ENCODE measurements at regions not wholly inside any gene's neighbourhood (a gene's known extent, or its start where the extent isn't known, plus 50 kb on each side); places are given as distances from the start of the nearest gene placed in this dataset.
"Not testable (repeated sequence)": the region's sequence is repeated elsewhere in the genome, so short reads cannot be mapped to it uniquely, and the experiment has no call there.

GRCh38 chr7:101679653-101680173, 50.6 kb upstream of the MYL10 start:
- not testable (repeated sequence) for H3K9me3 ChIP-seq (ENCODE audit: control insufficient read depth in 2 of 2, insufficient read depth in 1 of 2, low read depth in 1 of 2, low read length in 1 of 2); H3K36me3 ChIP-seq (ENCODE audit: control insufficient read depth in 2 of 2, insufficient read depth in 2 of 2, low read length in 1 of 2); H3K27me3 ChIP-seq (ENCODE audit: control insufficient read depth in 1 of 2, insufficient read depth in 2 of 2, low read length in 2 of 2); H3K27ac ChIP-seq (ENCODE audit: low read depth in 2 of 2, low read length in 1 of 2); H3K4me1 ChIP-seq (ENCODE audit: control insufficient read depth in 2 of 2, insufficient read depth in 2 of 2, low read length in 1 of 2); H3K4me3 ChIP-seq (ENCODE audit: low read depth in 1 of 2, low read length in 2 of 2)
- WGBS, 2 donors: 90 to 92% methylated on average over 10 of the region's 10 CpGs

GRCh38 chr7:101680406-101681145, 51.5 kb upstream of the MYL10 start:
- no peak overlapping the region for H3K4me3 ChIP-seq (ENCODE audit: low read depth in 1 of 2, low read length in 2 of 2)
- H3K27me3 ChIP-seq (ENCODE audit: control insufficient read depth in 1 of 2, insufficient read depth in 2 of 2, low read length in 2 of 2): no peaks in the 10 kb centered on the region
- no peaks in the 10 kb centered on the region for H3K9me3 ChIP-seq (ENCODE audit: control insufficient read depth in 2 of 2, insufficient read depth in 1 of 2, low read depth in 1 of 2, low read length in 1 of 2)
- H3K36me3 ChIP-seq (ENCODE audit: control insufficient read depth in 2 of 2, insufficient read depth in 2 of 2, low read length in 1 of 2): no peaks in the 10 kb centered on the region
- peaks cover 0 to 9% of the 10 kb centered on the region in 2 donors for H3K4me1 ChIP-seq (ENCODE audit: control insufficient read depth in 2 of 2, insufficient read depth in 2 of 2, low read length in 1 of 2)
- WGBS, 2 donors: 65 to 71% methylated on average over 22 of the region's 22 CpGs
- no peak overlapping the region for H3K27ac ChIP-seq (ENCODE audit: low read depth in 2 of 2, low read length in 1 of 2)

GRCh38 chr7:101681170-101682007, 52.3 kb upstream of the MYL10 start:
- Histone ChIP-seq H3K4me1 (ENCODE audit: control insufficient read depth in 2 of 2, insufficient read depth in 2 of 2, low read length in 1 of 2) (peaks cover 0 to 9% of the 10 kb centered on the region in 2 donors), H3K9me3 (ENCODE audit: control insufficient read depth in 2 of 2, insufficient read depth in 1 of 2, low read depth in 1 of 2, low read length in 1 of 2) (no peaks in the 10 kb centered on the region), H3K4me3 (ENCODE audit: low read depth in 1 of 2, low read length in 2 of 2) (no peak overlapping the region), H3K27me3 (ENCODE audit: control insufficient read depth in 1 of 2, insufficient read depth in 2 of 2, low read length in 2 of 2) (no peaks in the 10 kb centered on the region), H3K36me3 (ENCODE audit: control insufficient read depth in 2 of 2, insufficient read depth in 2 of 2, low read length in 1 of 2) (no peaks in the 10 kb centered on the region), H3K27ac (ENCODE audit: low read depth in 2 of 2, low read length in 1 of 2) (no peak overlapping the region)
- WGBS, 2 donors: 20 to 21% methylated on average over 14 of the region's 14 CpGs

- WGBS, 2 donors: 73 to 79% methylated on average over 5 of the region's 5 CpGs
- Histone ChIP-seq H3K4me3 (ENCODE audit: low read depth in 1 of 2, low read length in 2 of 2) (no peak overlapping the region), H3K27me3 (ENCODE audit: control insufficient read depth in 1 of 2, insufficient read depth in 2 of 2, low read length in 2 of 2) (no peaks in the 10 kb centered on the region), H3K27ac (ENCODE audit: low read depth in 2 of 2, low read length in 1 of 2) (no peak overlapping the region), H3K9me3 (ENCODE audit: control insufficient read depth in 2 of 2, insufficient read depth in 1 of 2, low read depth in 1 of 2, low read length in 1 of 2) (no peaks in the 10 kb centered on the region), H3K36me3 (ENCODE audit: control insufficient read depth in 2 of 2, insufficient read depth in 2 of 2, low read length in 1 of 2) (no peaks in the 10 kb centered on the region), H3K4me1 (ENCODE audit: control insufficient read depth in 2 of 2, insufficient read depth in 2 of 2, low read length in 1 of 2) (peaks cover 0 to 12% of the 10 kb centered on the region in 2 donors)
Observed at GRCh38 chr7:101684983-101685330, 55.9 kb upstream of the MYL10 start.

GRCh38 chr7:101686030-101686429, 56.9 kb upstream of the MYL10 start:
- Histone ChIP-seq H3K9me3 (ENCODE audit: control insufficient read depth in 2 of 2, insufficient read depth in 1 of 2, low read depth in 1 of 2, low read length in 1 of 2) (no peaks in the 10 kb centered on the region), H3K27me3 (ENCODE audit: control insufficient read depth in 1 of 2, insufficient read depth in 2 of 2, low read length in 2 of 2) (no peaks in the 10 kb centered on the region), H3K27ac (ENCODE audit: low read depth in 2 of 2, low read length in 1 of 2) (no peak overlapping the region), H3K36me3 (ENCODE audit: control insufficient read depth in 2 of 2, insufficient read depth in 2 of 2, low read length in 1 of 2) (no peaks in the 10 kb centered on the region), H3K4me1 (ENCODE audit: control insufficient read depth in 2 of 2, insufficient read depth in 2 of 2, low read length in 1 of 2) (peaks cover 0 to 6% of the 10 kb centered on the region in 2 donors), H3K4me3 (ENCODE audit: low read depth in 1 of 2, low read length in 2 of 2) (no peak overlapping the region)
- WGBS, 2 donors: 78 to 80% methylated on average over 9 of the region's 9 CpGs

- WGBS, 2 donors: 58 to 59% methylated on average over 5 of the region's 5 CpGs
- Histone ChIP-seq H3K36me3 (ENCODE audit: control insufficient read depth in 2 of 2, insufficient read depth in 2 of 2, low read length in 1 of 2) (no peaks in the 10 kb centered on the region), H3K4me3 (ENCODE audit: low read depth in 1 of 2, low read length in 2 of 2) (no peak overlapping the region), H3K9me3 (ENCODE audit: control insufficient read depth in 2 of 2, insufficient read depth in 1 of 2, low read depth in 1 of 2, low read length in 1 of 2) (no peaks in the 10 kb centered on the region), H3K27ac (ENCODE audit: low read depth in 2 of 2, low read length in 1 of 2) (no peak overlapping the region), H3K4me1 (ENCODE audit: control insufficient read depth in 2 of 2, insufficient read depth in 2 of 2, low read length in 1 of 2) (peaks cover 0 to 3% of the 10 kb centered on the region in 2 donors), H3K27me3 (ENCODE audit: control insufficient read depth in 1 of 2, insufficient read depth in 2 of 2, low read length in 2 of 2) (no peaks in the 10 kb centered on the region)
Observed at GRCh38 chr7:101687081-101687480, 58.0 kb upstream of the MYL10 start.

GRCh38 chr7:101687791-101688182, 58.7 kb upstream of the MYL10 start:
- 54 to 61% methylated on average over 3 of the region's 3 CpGs for WGBS, 2 donors
- no peaks in the 10 kb centered on the region for H3K27me3 ChIP-seq (ENCODE audit: control insufficient read depth in 1 of 2, insufficient read depth in 2 of 2, low read length in 2 of 2)
- H3K9me3 ChIP-seq (ENCODE audit: control insufficient read depth in 2 of 2, insufficient read depth in 1 of 2, low read depth in 1 of 2, low read length in 1 of 2): no peaks in the 10 kb centered on the region
- H3K36me3 ChIP-seq (ENCODE audit: control insufficient read depth in 2 of 2, insufficient read depth in 2 of 2, low read length in 1 of 2): no peaks in the 10 kb centered on the region
- no peak overlapping the region for H3K27ac ChIP-seq (ENCODE audit: low read depth in 2 of 2, low read length in 1 of 2)
- no peak overlapping the region for H3K4me3 ChIP-seq (ENCODE audit: low read depth in 1 of 2, low read length in 2 of 2)
- H3K4me1 ChIP-seq (ENCODE audit: control insufficient read depth in 2 of 2, insufficient read depth in 2 of 2, low read length in 1 of 2): peaks cover 0 to 3% of the 10 kb centered on the region in 2 donors

- Histone ChIP-seq H3K36me3 (ENCODE audit: control insufficient read depth in 2 of 2, insufficient read depth in 2 of 2, low read length in 1 of 2) (no peaks in the 10 kb centered on the region), H3K4me3 (ENCODE audit: low read depth in 1 of 2, low read length in 2 of 2) (no peak overlapping the region), H3K27ac (ENCODE audit: low read depth in 2 of 2, low read length in 1 of 2) (no peak overlapping the region), H3K4me1 (ENCODE audit: control insufficient read depth in 2 of 2, insufficient read depth in 2 of 2, low read length in 1 of 2) (peaks cover 0 to 3% of the 10 kb centered on the region in 2 donors), H3K27me3 (ENCODE audit: control insufficient read depth in 1 of 2, insufficient read depth in 2 of 2, low read length in 2 of 2) (no peaks in the 10 kb centered on the region), H3K9me3 (ENCODE audit: control insufficient read depth in 2 of 2, insufficient read depth in 1 of 2, low read depth in 1 of 2, low read length in 1 of 2) (no peaks in the 10 kb centered on the region)
- 4% methylated on average over 37 to 43 of the region's 43 CpGs for WGBS, 2 donors
Observed at GRCh38 chr7:101688183-101688831, 59.2 kb upstream of the MYL10 start.

- Histone ChIP-seq H3K9me3 (ENCODE audit: control insufficient read depth in 2 of 2, insufficient read depth in 1 of 2, low read depth in 1 of 2, low read length in 1 of 2) (no peaks in the 10 kb centered on the region), H3K27me3 (ENCODE audit: control insufficient read depth in 1 of 2, insufficient read depth in 2 of 2, low read length in 2 of 2) (no peaks in the 10 kb centered on the region), H3K4me1 (ENCODE audit: control insufficient read depth in 2 of 2, insufficient read depth in 2 of 2, low read length in 1 of 2) (peaks cover 0 to 3% of the 10 kb centered on the region in 2 donors), H3K27ac (ENCODE audit: low read depth in 2 of 2, low read length in 1 of 2) (no peak overlapping the region), H3K4me3 (ENCODE audit: low read depth in 1 of 2, low read length in 2 of 2) (no peak overlapping the region), H3K36me3 (ENCODE audit: control insufficient read depth in 2 of 2, insufficient read depth in 2 of 2, low read length in 1 of 2) (no peaks in the 10 kb centered on the region)
- 65 to 69% methylated on average over 15 of the region's 15 CpGs for WGBS, 2 donors
Observed at GRCh38 chr7:101688995-101689907, 60.2 kb upstream of the MYL10 start.
